GM12801 (cell line): ENCODE measurements at regions not wholly inside any gene's neighbourhood (a gene's known extent, or its start where the extent isn't known, plus 50 kb on each side); places are given as distances from the start of the nearest gene placed in this dataset.

Source experiments
- CTCF ChIP-seq: IDR thresholded peaks from one replicate; pipeline ENCODE4 v1.5.1; 2011; ENCODE audit warnings: control low read depth; ENCODE audit not compliant: insufficient read length; ENCODE audit errors: extremely low read depth

GRCh38 chr4:81988178-81988577 lies 385.6 kb downstream of the HNRNPD start:
- no peak for TF ChIP-seq CTCF

GRCh38 chr4:81984746-81985145 lies 389.0 kb downstream of the HNRNPD start:
- TF ChIP-seq CTCF: no peak

GRCh38 chr4:81982846-81983540 lies 390.8 kb downstream of the HNRNPD start:
- no peak for TF ChIP-seq CTCF

GRCh38 chr4:81981218-81981617 lies 392.6 kb downstream of the HNRNPD start:
- no peak for TF ChIP-seq CTCF

- no peak for TF ChIP-seq CTCF
Observed at GRCh38 chr4:81974523-81974922, 399.3 kb downstream of the HNRNPD start.

- no peak for TF ChIP-seq CTCF
Observed at GRCh38 chr4:81971637-81972381, 402.0 kb downstream of the HNRNPD start.

- TF ChIP-seq CTCF: no peak
Observed at GRCh38 chr4:81971061-81971460, 402.7 kb downstream of the HNRNPD start.
